B cell (primary cell): ENCODE measurements at regions not wholly inside any gene's neighbourhood (a gene's known extent, or its start where the extent isn't known, plus 50 kb on each side); places are given as distances from the start of the nearest gene placed in this dataset.
"Not testable (repeated sequence)": the region's sequence is repeated elsewhere in the genome, so short reads cannot be mapped to it uniquely, and the experiment has no call there.

Experiments
- ATAC-seq: fragments of 200-7000 bp; cut with Tn5 transposase; one replicate; pipeline ENCODE4 v1.10.0; 2021; ENCODE audit warnings: low read depth, mild to moderate bottlenecking, moderate number of reproducible peaks, moderate library complexity
- CTCF ChIA-PET: fragments of 350-600 bp; sonication (Branson Sonifier 250); formaldehyde crosslinking; loops from one replicate; lab custom pipeline; 2021; ENCODE audit warnings: antibody characterized with exemption, inconsistent platforms; lab: Charles Lee
- POLR2A ChIA-PET: fragments of 350-600 bp; sonication (Branson Sonifier 250); formaldehyde crosslinking; loops from one replicate; lab custom pipeline; 2021; ENCODE audit warnings: antibody characterized with exemption; lab: Charles Lee
- DNase-seq: peaks from one replicate; pipeline ENCODE4 v3.0.0; 2013
- H2AFZ ChIP-seq: 2 replicates; pipeline ENCODE4 v1.6.1; 2012; ENCODE audit warnings: mild to moderate bottlenecking, low read depth, low read length; ENCODE audit not compliant: insufficient read depth, poor library complexity, severe bottlenecking
- H3K27ac ChIP-seq, 2 donors: 1 replicate in 1 of 2; 2 replicates in 1 of 2; pipeline ENCODE4 v1.5.1; 2012 to 2013; ENCODE audit warnings: low read length in 2 of 2, mild to moderate bottlenecking in 2 of 2, moderate library complexity in 1 of 2
- H3K27me3 ChIP-seq, 4 experiments: fragments of 200-600 bp in 1 of 4; sonication (generic) in 1 of 4; replicated peaks in 1 of 4; 1 replicate in 2 of 4; 2 replicates in 2 of 4; pipeline versions ENCODE4 v1.6.1 to v1.7.0; 2013 to 2016; ENCODE audit warnings: low read length in 3 of 4, mild to moderate bottlenecking in 2 of 4, mixed read lengths in 1 of 4, moderate library complexity in 1 of 4; ENCODE audit not compliant: insufficient read depth in 4 of 4, control insufficient read depth in 3 of 4; ENCODE audit errors: control extremely low read depth in 1 of 4
- H3K36me3 ChIP-seq, 2 experiments: replicated peaks in 1 of 2; 1 replicate in 1 of 2; 2 replicates in 1 of 2; pipeline versions ENCODE4 v1.6.1 to v1.7.1; 2013; ENCODE audit warnings: low read length in 1 of 2; ENCODE audit not compliant: insufficient read depth in 2 of 2, control insufficient read depth in 1 of 2; ENCODE audit errors: control extremely low read depth in 1 of 2, extremely low read depth in 1 of 2
- H3K4me1 ChIP-seq, 2 donors: fragments of 200-600 bp in 1 of 2; sonication (generic) in 1 of 2; 1 replicate in 1 of 2; 2 replicates in 1 of 2; pipeline versions ENCODE4 v1.5.1 to v1.6.1; 2013 to 2017; ENCODE audit warnings: low read length in 2 of 2; ENCODE audit not compliant: control insufficient read depth in 2 of 2, insufficient read depth in 2 of 2
- H3K4me2 ChIP-seq: replicated peaks from 2 replicates; pipeline ENCODE3; 2012; ENCODE audit warnings: mild to moderate bottlenecking, low read depth, low read length; ENCODE audit not compliant: poor library complexity, severe bottlenecking
- H3K4me3 ChIP-seq, 5 experiments: fragments of 200-600 bp in 1 of 5; sonication (generic) in 1 of 5; 1 replicate in 3 of 5; 2 replicates in 2 of 5; pipeline versions ENCODE4 v1.5.1 to v1.7.0; 2011 to 2016; ENCODE audit warnings: low read length in 4 of 5, mild to moderate bottlenecking in 4 of 5, low read depth in 2 of 5, control low read depth in 1 of 5, moderate library complexity in 1 of 5; ENCODE audit not compliant: insufficient read depth in 1 of 5; ENCODE audit errors: control extremely low read depth in 1 of 5, extremely low read depth in 1 of 5
- H3K79me2 ChIP-seq: fragments of 200-600 bp; sonication (generic); one replicate; pipeline ENCODE4 v1.6.0; 2016; ENCODE audit warnings: low read length; ENCODE audit not compliant: control insufficient read depth, insufficient read depth
- H3K9ac ChIP-seq: fragments of 200-600 bp; sonication (generic); 2 replicates; pipeline ENCODE4 v1.6.1; 2017; ENCODE audit warnings: mild to moderate bottlenecking, low read length, moderate library complexity
- H3K9me3 ChIP-seq, 3 donors: one replicate each; pipeline versions ENCODE4 v1.6.1 to v1.7.1; 2013; ENCODE audit warnings: low read length in 2 of 3; ENCODE audit not compliant: control insufficient read depth in 2 of 3, insufficient read depth in 1 of 3; ENCODE audit errors: control extremely low read depth in 1 of 3
- H4K20me1 ChIP-seq: 2 replicates; pipeline ENCODE4 v1.6.0; 2012; ENCODE audit warnings: mild to moderate bottlenecking, low read length; ENCODE audit not compliant: insufficient read depth, control insufficient read depth, poor library complexity, severe bottlenecking
- H3K27ac Mint-ChIP-seq: one replicate; pipeline ENCODE4 v1.8.0; 2021; ENCODE audit warnings: mixed read lengths
- H3K27me3 Mint-ChIP-seq: one replicate; pipeline ENCODE4 v1.8.0; 2021; ENCODE audit warnings: mixed read lengths
- H3K4me1 Mint-ChIP-seq: one replicate; pipeline ENCODE4 v1.8.0; 2021; ENCODE audit warnings: mixed read lengths
- H3K4me3 Mint-ChIP-seq: one replicate; pipeline ENCODE4 v1.8.0; 2021; ENCODE audit warnings: mixed read lengths
- H3K9me3 Mint-ChIP-seq: one replicate; pipeline ENCODE4 v1.8.0; 2022; ENCODE audit warnings: mixed read lengths; ENCODE audit not compliant: insufficient read depth
- CTCF ChIP-seq: fragments of 200-600 bp; IDR thresholded peaks from one replicate; pipeline ENCODE4 v1.8.0; 2022; ENCODE audit warnings: antibody characterized with exemption, mild to moderate bottlenecking
- EZH2 ChIP-seq: IDR thresholded peaks from 2 replicates; pipeline ENCODE4 v1.6.1; 2012; ENCODE audit warnings: borderline replicate concordance, low read depth, mild to moderate bottlenecking, moderate library complexity, low read length; ENCODE audit not compliant: insufficient read depth, poor library complexity, severe bottlenecking
- WGBS: methylation state at CpG from one replicate; pipeline ENCODE4 v1.1.5; 2013; ENCODE audit warnings: missing lambda C conversion rate; ENCODE audit not compliant: insufficient coverage; 5-methylcytosine and 5-hydroxymethylcytosine counted together
- intact Hi-C: fragments of 100-400 bp; cut with micrococcal nuclease; formaldehyde crosslinking; loops from one replicate; pipeline ENCODE4 v1.10.0; 2022

- Histone ChIP-seq H3K9me3 (peaks cover 0 to 9% (median 0%) of the 10 kb centered on the region in 3 donors), H3K27me3 (peaks cover 0 to 11% (median 0%) of the 10 kb centered on the region in 4 experiments), H2AFZ (no peak overlapping the region), H3K27ac (no peak overlapping the region), H3K4me2 (no peak overlapping the region), H3K9ac (no peak overlapping the region), H3K4me3 (no peak overlapping the region), H3K4me1 (no peaks in the 10 kb centered on the region), H3K36me3 (no peaks in the 10 kb centered on the region), H4K20me1 (no peaks in the 10 kb centered on the region), H3K79me2 (no peaks in the 10 kb centered on the region)
- Mint-ChIP-seq H3K27ac (no peak overlapping the region), H3K4me3 (no peak overlapping the region), H3K27me3 (peaks cover 23% of the 10 kb centered on the region), H3K4me1 (no peaks in the 10 kb centered on the region), H3K9me3 (peaks cover 2% of the 10 kb centered on the region)
- intact Hi-C loops = no loop called here
- CTCF ChIA-PET = no interaction called here
- no CpG with 5 or more reads among the region's 2 CpGs for WGBS
- POLR2A ChIA-PET = no interaction called here
- ATAC-seq (no peak), DNase-seq (no peak)
- TF ChIP-seq CTCF (no peak), EZH2 (no peak)
These were observed 178.9 kb downstream of the RTP5 start for GRCh38 chr2:242048479-242048878.

GRCh38 chr2:242049492-242049891 lies 180.0 kb downstream of the RTP5 start:
- CTCF ChIA-PET, H3K9me3 ChIP-seq: not testable (repeated sequence)

More at GRCh38 chr2:242049492-242049891, 180.0 kb downstream of the RTP5 start:
- H3K4me1 Mint-ChIP-seq, H3K9ac ChIP-seq, H3K4me2 ChIP-seq, H3K4me3 ChIP-seq, DNase-seq, POLR2A ChIA-PET, H2AFZ ChIP-seq, H3K27ac ChIP-seq, intact Hi-C loops, H3K4me1 ChIP-seq, H3K79me2 ChIP-seq, H3K36me3 ChIP-seq, H4K20me1 ChIP-seq, ATAC-seq, H3K4me3 Mint-ChIP-seq, H3K9me3 Mint-ChIP-seq, H3K27ac Mint-ChIP-seq: not testable (repeated sequence)
- H3K27me3 ChIP-seq = peaks cover 0 to 14% (median 0%) of the 10 kb centered on the region in 4 experiments
- peaks cover 21% of the 10 kb centered on the region for H3K27me3 Mint-ChIP-seq
- 77% methylated on average over 3 of the region's 7 CpGs for WGBS
